HEK293 (cell line): ENCODE measurements at regions not wholly inside any gene's neighbourhood (a gene's known extent, or its start where the extent isn't known, plus 50 kb on each side); places are given as distances from the start of the nearest gene placed in this dataset.

Experiments
- CTCF ChIA-PET: fragments of 350-600 bp; formaldehyde crosslinking; extraction: SDS; loops from one replicate; lab custom pipeline; 2021; ENCODE audit warnings: antibody characterized with exemption; lab: Yijun Ruan, JAX
- POLR2A ChIA-PET: fragments of 300-600 bp; formaldehyde crosslinking; extraction: SDS; loops from one replicate; lab custom pipeline; 2020; ENCODE audit warnings: antibody characterized with exemption, inconsistent platforms; lab: Yijun Ruan, JAX
- H3K27ac ChIP-seq: fragments of 200-500 bp; sonication (Bioruptor generic); 2 replicates; pipeline ENCODE4 v1.5.1; 2014; ENCODE audit warnings: low read depth, low read length, control low read depth, inconsistent platforms; ENCODE audit errors: extremely low read depth
- H3K36me3 ChIP-seq, 2 experiments: fragments of 200-500 bp in 1 of 2; sonication (Bioruptor generic) in 1 of 2; 1 replicate in 1 of 2; 2 replicates in 1 of 2; pipeline ENCODE4 v1.5.1; 2014 to 2017; ENCODE audit warnings: inconsistent platforms in 2 of 2, low read length in 2 of 2; ENCODE audit not compliant: control insufficient read depth in 2 of 2, insufficient read depth in 1 of 2
- H3K4me1 ChIP-seq: fragments of 200-500 bp; sonication (Bioruptor generic); 2 replicates; pipeline ENCODE4 v1.5.1; 2014; ENCODE audit warnings: mild to moderate bottlenecking, low read length, inconsistent platforms; ENCODE audit not compliant: control insufficient read depth, insufficient read depth
- H3K4me3 ChIP-seq: 2 replicates; pipeline ENCODE4 v1.5.1; 2011; ENCODE audit warnings: low read depth, mild to moderate bottlenecking, control low read depth, low read length, moderate library complexity
- H3K9me3 ChIP-seq: fragments of 200-500 bp; sonication (Bioruptor generic); 2 replicates; pipeline ENCODE4 v1.5.1; 2014; ENCODE audit warnings: low read depth, low read length, inconsistent platforms; ENCODE audit not compliant: control insufficient read depth, insufficient read depth
- AEBP2 ChIP-seq: fragments of 450-650 bp; formaldehyde crosslinking; IDR thresholded peaks from 2 replicates; pipeline ENCODE4 v1.5.1; 2016; ENCODE audit warnings: missing biosample characterization, missing genetic modification characterization, borderline replicate concordance
- HOXA7 ChIP-seq: sonication (generic); formaldehyde crosslinking; IDR thresholded peaks from 2 replicates; pipeline ENCODE4 v1.8.1; 2022; ENCODE audit warnings: missing genetic modification reagents, borderline replicate concordance
- HOXC10 ChIP-seq: sonication (generic); formaldehyde crosslinking; IDR thresholded peaks from 2 replicates; pipeline ENCODE4 v1.8.1; 2023; ENCODE audit warnings: mild to moderate bottlenecking, missing genetic modification reagents
- KLF10 ChIP-seq: fragments of 450-650 bp; IDR thresholded peaks from 2 replicates; pipeline ENCODE4 v1.5.1; 2018; ENCODE audit warnings: missing biosample characterization, mild to moderate bottlenecking, missing genetic modification characterization
- ZBTB6 ChIP-seq: fragments of 450-650 bp; formaldehyde crosslinking; IDR thresholded peaks from 2 replicates; pipeline ENCODE4 v1.5.1; 2017; ENCODE audit warnings: missing biosample characterization, missing genetic modification characterization
- ZNF133 ChIP-seq: fragments of 450-650 bp; formaldehyde crosslinking; IDR thresholded peaks from 2 replicates; pipeline ENCODE4 v1.5.1; 2016; ENCODE audit warnings: missing biosample characterization, missing genetic modification characterization
- ZNF416 ChIP-seq: fragments of 450-650 bp; formaldehyde crosslinking; IDR thresholded peaks from 2 replicates; pipeline ENCODE4 v1.5.1; 2016; ENCODE audit warnings: missing biosample characterization, missing genetic modification characterization
- ZNF513 ChIP-seq: fragments of 450-650 bp; IDR thresholded peaks from 2 replicates; pipeline ENCODE4 v1.5.1; 2018; ENCODE audit warnings: missing biosample characterization, missing genetic modification characterization
- ZNF623 ChIP-seq: fragments of 450-650 bp; formaldehyde crosslinking; IDR thresholded peaks from 2 replicates; pipeline ENCODE4 v1.5.1; 2016; ENCODE audit warnings: missing biosample characterization, missing genetic modification characterization
- ZNF660 ChIP-seq: fragments of 450-650 bp; IDR thresholded peaks from 2 replicates; pipeline ENCODE4 v1.5.1; 2018; ENCODE audit warnings: missing biosample characterization, mild to moderate bottlenecking, missing genetic modification characterization
- ZNF664 ChIP-seq: fragments of 450-650 bp; formaldehyde crosslinking; IDR thresholded peaks from 2 replicates; pipeline ENCODE4 v1.5.1; 2016; ENCODE audit warnings: missing biosample characterization, missing genetic modification characterization
- ZNF692 ChIP-seq: fragments of 450-650 bp; formaldehyde crosslinking; IDR thresholded peaks from 2 replicates; pipeline ENCODE4 v1.5.1; 2016; ENCODE audit warnings: missing biosample characterization, missing genetic modification characterization
- ZNF701 ChIP-seq: fragments of 450-650 bp; formaldehyde crosslinking; IDR thresholded peaks from 2 replicates; pipeline ENCODE4 v1.5.1; 2016; ENCODE audit warnings: missing biosample characterization, missing genetic modification characterization
- ZNF785 ChIP-seq: fragments of 450-650 bp; formaldehyde crosslinking; IDR thresholded peaks from 2 replicates; pipeline ENCODE4 v1.5.1; 2016; ENCODE audit warnings: missing biosample characterization, missing genetic modification characterization
- ZNF843 ChIP-seq: fragments of 450-650 bp; formaldehyde crosslinking; IDR thresholded peaks from 2 replicates; pipeline ENCODE4 v1.5.1; 2016; ENCODE audit warnings: missing biosample characterization, missing genetic modification characterization
- TF ChIP-seq, protein P1 (sequence below): fragments of 450-650 bp; formaldehyde crosslinking; IDR thresholded peaks from 2 replicates; pipeline ENCODE4 v1.5.1; 2016; ENCODE audit warnings: missing biosample characterization, missing genetic modification characterization, borderline replicate concordance
- TF ChIP-seq, protein P2 (sequence below): fragments of 450-650 bp; formaldehyde crosslinking; IDR thresholded peaks from 2 replicates; pipeline ENCODE4 v1.5.1; 2017; ENCODE audit warnings: missing biosample characterization, missing genetic modification characterization

- TF ChIP-seq, protein P1, sequence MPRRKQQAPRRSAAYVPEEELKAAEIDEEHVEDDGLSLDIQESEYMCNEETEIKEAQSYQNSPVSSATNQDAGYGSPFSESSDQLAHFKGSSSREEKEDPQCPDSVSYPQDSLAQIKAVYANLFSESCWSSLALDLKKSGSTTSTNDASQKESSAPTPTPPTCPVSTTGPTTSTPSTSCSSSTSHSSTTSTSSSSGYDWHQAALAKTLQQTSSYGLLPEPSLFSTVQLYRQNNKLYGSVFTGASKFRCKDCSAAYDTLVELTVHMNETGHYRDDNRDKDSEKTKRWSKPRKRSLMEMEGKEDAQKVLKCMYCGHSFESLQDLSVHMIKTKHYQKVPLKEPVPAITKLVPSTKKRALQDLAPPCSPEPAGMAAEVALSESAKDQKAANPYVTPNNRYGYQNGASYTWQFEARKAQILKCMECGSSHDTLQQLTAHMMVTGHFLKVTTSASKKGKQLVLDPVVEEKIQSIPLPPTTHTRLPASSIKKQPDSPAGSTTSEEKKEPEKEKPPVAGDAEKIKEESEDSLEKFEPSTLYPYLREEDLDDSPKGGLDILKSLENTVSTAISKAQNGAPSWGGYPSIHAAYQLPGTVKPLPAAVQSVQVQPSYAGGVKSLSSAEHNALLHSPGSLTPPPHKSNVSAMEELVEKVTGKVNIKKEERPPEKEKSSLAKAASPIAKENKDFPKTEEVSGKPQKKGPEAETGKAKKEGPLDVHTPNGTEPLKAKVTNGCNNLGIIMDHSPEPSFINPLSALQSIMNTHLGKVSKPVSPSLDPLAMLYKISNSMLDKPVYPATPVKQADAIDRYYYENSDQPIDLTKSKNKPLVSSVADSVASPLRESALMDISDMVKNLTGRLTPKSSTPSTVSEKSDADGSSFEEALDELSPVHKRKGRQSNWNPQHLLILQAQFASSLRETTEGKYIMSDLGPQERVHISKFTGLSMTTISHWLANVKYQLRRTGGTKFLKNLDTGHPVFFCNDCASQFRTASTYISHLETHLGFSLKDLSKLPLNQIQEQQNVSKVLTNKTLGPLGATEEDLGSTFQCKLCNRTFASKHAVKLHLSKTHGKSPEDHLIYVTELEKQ (tag by site-specific recombination), result no peak
- no peak for TF ChIP-seq ZNF692
- TF ChIP-seq ZNF416 (tag by site-specific recombination), result no peak
- no peak for TF ChIP-seq HOXC10 (CRISPR knock-in tag)
- no peak for TF ChIP-seq ZBTB6 (tag by site-specific recombination)
- TF ChIP-seq HOXA7 (CRISPR knock-in tag), result no peak
Measured at GRCh38 chr15:66941108-66941711, 124.2 kb upstream of the SMAD3 start (continued).

DNA sequence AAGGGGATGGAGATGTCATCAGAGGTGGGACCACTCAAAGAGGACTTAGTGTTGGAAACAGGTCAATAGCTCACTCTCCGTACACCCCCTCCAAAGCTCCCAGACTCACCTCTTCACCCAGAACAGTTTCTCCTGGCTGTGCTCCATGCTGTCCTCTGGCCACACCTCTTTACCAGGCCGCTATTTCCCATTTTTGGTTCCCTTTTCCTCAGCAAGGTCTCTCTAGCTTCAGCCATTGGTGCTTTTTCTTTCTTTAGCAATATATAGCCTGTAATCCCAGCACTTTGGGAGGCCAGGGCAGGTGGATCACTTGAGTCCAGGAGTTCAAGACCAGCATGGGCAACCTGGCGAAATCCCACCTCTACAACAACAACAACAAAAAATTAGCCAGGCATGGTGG lies 123.6 kb upstream of the SMAD3 start:
- ChIA-PET POLR2A (interaction anchor here (0.7 kb wide), 1 partner anchor 124 kb away, joined by 3 read pairs; the partner anchor contains the start of gene SMAD3), CTCF (interaction anchor here (0.6 to 1.3 kb wide), 5 partner anchors 334 to 894 kb away, joined by 3 to 5 read pairs (median 3); no protein-coding TSS in a partner anchor)
- no peak for TF ChIP-seq HOXA7 (CRISPR knock-in tag)
- no peak for TF ChIP-seq ZNF623 (tag by site-specific recombination)
- TF ChIP-seq ZNF843 (tag by site-specific recombination), result no peak
- TF ChIP-seq ZNF513 (tag by site-specific recombination), result no peak
- TF ChIP-seq AEBP2 (tag by site-specific recombination), result no peak
- no peak for TF ChIP-seq ZNF785
- no peak for TF ChIP-seq ZNF660 (tag by site-specific recombination)
- TF ChIP-seq, protein P2, sequence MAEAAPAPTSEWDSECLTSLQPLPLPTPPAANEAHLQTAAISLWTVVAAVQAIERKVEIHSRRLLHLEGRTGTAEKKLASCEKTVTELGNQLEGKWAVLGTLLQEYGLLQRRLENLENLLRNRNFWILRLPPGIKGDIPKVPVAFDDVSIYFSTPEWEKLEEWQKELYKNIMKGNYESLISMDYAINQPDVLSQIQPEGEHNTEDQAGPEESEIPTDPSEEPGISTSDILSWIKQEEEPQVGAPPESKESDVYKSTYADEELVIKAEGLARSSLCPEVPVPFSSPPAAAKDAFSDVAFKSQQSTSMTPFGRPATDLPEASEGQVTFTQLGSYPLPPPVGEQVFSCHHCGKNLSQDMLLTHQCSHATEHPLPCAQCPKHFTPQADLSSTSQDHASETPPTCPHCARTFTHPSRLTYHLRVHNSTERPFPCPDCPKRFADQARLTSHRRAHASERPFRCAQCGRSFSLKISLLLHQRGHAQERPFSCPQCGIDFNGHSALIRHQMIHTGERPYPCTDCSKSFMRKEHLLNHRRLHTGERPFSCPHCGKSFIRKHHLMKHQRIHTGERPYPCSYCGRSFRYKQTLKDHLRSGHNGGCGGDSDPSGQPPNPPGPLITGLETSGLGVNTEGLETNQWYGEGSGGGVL (tag by site-specific recombination), result no peak
- no peak for TF ChIP-seq ZNF664 (tag by site-specific recombination)
- TF ChIP-seq KLF10 (tag by site-specific recombination), result no peak
- TF ChIP-seq ZNF133 (tag by site-specific recombination), result no peak
- no peak for TF ChIP-seq ZNF701

More for the DNA sequence above, 123.6 kb upstream of the SMAD3 start:
- Histone ChIP-seq H3K4me3 (no peak overlapping the region), H3K9me3 (no peaks in the 10 kb centered on the region), H3K36me3 (no peaks in the 10 kb centered on the region), H3K27ac (no peak overlapping the region), H3K4me1 (no peaks in the 10 kb centered on the region)
